ENCODE measurements at regions not wholly inside any gene's neighbourhood (a gene's known extent, or its start where the extent isn't known, plus 50 kb on each side); places are given as distances from the start of the nearest gene placed in this dataset.

GRCh38 chr1:238196516-238196915 lies 305.8 kb upstream of the ZP4 start:
- no TSS peak for BruUV-seq (replicated peaks)
- POLR2A ChIA-PET, result interaction anchor here (0.6 kb wide), 2 partner anchors 663 to 1049 kb away, joined by 3 to 5 read pairs; no protein-coding TSS in a partner anchor
- no peaks in the 10 kb centered on the region for H3K36me3 ChIP-seq (ENCODE audit: insufficient read depth, low read length)
- H3K79me2 ChIP-seq (ENCODE audit: insufficient read depth, low read depth, low read length), result no peaks in the 10 kb centered on the region
- CTCF ChIA-PET (ENCODE audit: unreplicated experiment), result no interaction called here
- no peaks in the 10 kb centered on the region for H3K9me2 ChIP-seq (ENCODE audit: insufficient read depth, low read length)
- intact Hi-C loops (cut with micrococcal nuclease; ENCODE audit: unreplicated experiment), result no loop called here
- TF ChIP-seq EZH2phosphoT487 (IDR thresholded peaks at IDR 0.05; ENCODE audit: borderline replicate concordance, low read depth, low read length) (no peak), CTCF (conservative IDR thresholded peaks at IDR 0.05; ENCODE audit: low read length) (no peak)
- H3K9me3 ChIP-seq (ENCODE audit: low read length), result no peaks in the 10 kb centered on the region
- no peak for DNase-seq (ENCODE audit: low spot score)
- no peak overlapping the region for H3K4me3 ChIP-seq (ENCODE audit: low read depth, low read length, poor library complexity, severe bottlenecking)
- no peaks in the 10 kb centered on the region for H3K4me1 ChIP-seq (ENCODE audit: insufficient read depth, low read length, poor library complexity, severe bottlenecking)
- H4K20me1 ChIP-seq (ENCODE audit: insufficient read depth, low read length), result no peaks in the 10 kb centered on the region
- no peak overlapping the region for H3K27ac ChIP-seq (ENCODE audit: low read depth, low read length, poor library complexity, severe bottlenecking)
- no peak overlapping the region for H3K4me2 ChIP-seq (ENCODE audit: low read length)
- H2AFZ ChIP-seq (ENCODE audit: low read length), result no peak overlapping the region

GRCh38 chr1:238191170-238191569 lies 300.4 kb upstream of the ZP4 start:
- POLR2A ChIA-PET, result no interaction called here
- no peak overlapping the region for H3K4me3 ChIP-seq (ENCODE audit: low read depth, low read length, poor library complexity, severe bottlenecking)
- H3K9me2 ChIP-seq (ENCODE audit: insufficient read depth, low read length), result no peaks in the 10 kb centered on the region
- DNase-seq (ENCODE audit: low spot score), result no peak
- H3K27ac ChIP-seq (ENCODE audit: low read depth, low read length, poor library complexity, severe bottlenecking), result no peak overlapping the region
- intact Hi-C loops (cut with micrococcal nuclease; ENCODE audit: unreplicated experiment), result no loop called here
- no peak for TF ChIP-seq CTCF (conservative IDR thresholded peaks at IDR 0.05; ENCODE audit: low read length)
- no peak for TF ChIP-seq EZH2phosphoT487 (IDR thresholded peaks at IDR 0.05; ENCODE audit: borderline replicate concordance, low read depth, low read length)
- H3K4me2 ChIP-seq (ENCODE audit: low read length), result no peak overlapping the region
- no peaks in the 10 kb centered on the region for H4K20me1 ChIP-seq (ENCODE audit: insufficient read depth, low read length)
- no peak overlapping the region for H2AFZ ChIP-seq (ENCODE audit: low read length)
- no peaks in the 10 kb centered on the region for H3K36me3 ChIP-seq (ENCODE audit: insufficient read depth, low read length)
- BruUV-seq (replicated peaks), result no TSS peak
- CTCF ChIA-PET (ENCODE audit: unreplicated experiment), result no interaction called here
- no peaks in the 10 kb centered on the region for H3K79me2 ChIP-seq (ENCODE audit: insufficient read depth, low read depth, low read length)
- H3K4me1 ChIP-seq (ENCODE audit: insufficient read depth, low read length, poor library complexity, severe bottlenecking), result no peaks in the 10 kb centered on the region
- no peaks in the 10 kb centered on the region for H3K9me3 ChIP-seq (ENCODE audit: low read length)

- BruUV-seq (replicated peaks), result no TSS peak
- CTCF ChIA-PET (ENCODE audit: unreplicated experiment), result no interaction called here
These were observed 296.8 kb upstream of the ZP4 start for GRCh38 chr1:238187575-238187949.

More at GRCh38 chr1:238187575-238187949, 296.8 kb upstream of the ZP4 start:
- Histone ChIP-seq H4K20me1 (ENCODE audit: insufficient read depth, low read length) (no peaks in the 10 kb centered on the region), H3K79me2 (ENCODE audit: insufficient read depth, low read depth, low read length) (no peaks in the 10 kb centered on the region), H3K27ac (ENCODE audit: low read depth, low read length, poor library complexity, severe bottlenecking) (no peak overlapping the region), H3K36me3 (ENCODE audit: insufficient read depth, low read length) (no peaks in the 10 kb centered on the region), H3K4me1 (ENCODE audit: insufficient read depth, low read length, poor library complexity, severe bottlenecking) (no peaks in the 10 kb centered on the region), H3K4me2 (ENCODE audit: low read length) (no peak overlapping the region), H3K9me3 (ENCODE audit: low read length) (no peaks in the 10 kb centered on the region), H3K4me3 (ENCODE audit: low read depth, low read length, poor library complexity, severe bottlenecking) (no peak overlapping the region), H3K9me2 (ENCODE audit: insufficient read depth, low read length) (no peaks in the 10 kb centered on the region), H2AFZ (ENCODE audit: low read length) (no peak overlapping the region)
- DNase-seq (ENCODE audit: low spot score), result no peak
- POLR2A ChIA-PET, result no interaction called here
- no peak for TF ChIP-seq CTCF (conservative IDR thresholded peaks at IDR 0.05; ENCODE audit: low read length)
- intact Hi-C loops (cut with micrococcal nuclease; ENCODE audit: unreplicated experiment), result no loop called here

Measured in OCI-LY7 (cell line).